Activated CD4-positive, alpha-beta T cell treated with anti-CD3 and anti-CD28 coated beads for 36 hours (primary cell): ENCODE measurements at regions not wholly inside any gene's neighbourhood (a gene's known extent, or its start where the extent isn't known, plus 50 kb on each side); places are given as distances from the start of the nearest gene placed in this dataset.
"Not testable (repeated sequence)": the region's sequence is repeated elsewhere in the genome, so short reads cannot be mapped to it uniquely, and the experiment has no call there.

Experiments used
- ATAC-seq: fragments of 200-7000 bp; cut with Tn5 transposase; one replicate; pipeline ENCODE4 v1.10.0; 2021; ENCODE audit warnings: mild to moderate bottlenecking, moderate library complexity
- CTCF ChIA-PET: fragments of 350-600 bp; sonication (Branson Sonifier 250); formaldehyde crosslinking; loops from one replicate; lab custom pipeline; 2021; ENCODE audit warnings: antibody characterized with exemption; lab: Charles Lee
- POLR2A ChIA-PET: fragments of 350-600 bp; sonication (Branson Sonifier 250); formaldehyde crosslinking; loops from one replicate; lab custom pipeline; 2021; ENCODE audit warnings: antibody characterized with exemption, inconsistent platforms; lab: Charles Lee
- DNase-seq: peaks from one replicate; pipeline ENCODE4 v3.0.0-alpha.2; 2020
- H3K27ac Mint-ChIP-seq: one replicate; pipeline ENCODE4 v1.8.0; 2021; ENCODE audit warnings: mixed read lengths
- H3K27me3 Mint-ChIP-seq: one replicate; pipeline ENCODE4 v1.8.0; 2021; ENCODE audit warnings: mixed read lengths
- H3K36me3 Mint-ChIP-seq: one replicate; pipeline ENCODE4 v1.8.0; 2021; ENCODE audit warnings: low read depth, mixed read lengths
- H3K4me1 Mint-ChIP-seq: one replicate; pipeline ENCODE4 v1.8.0; 2021; ENCODE audit warnings: mixed read lengths
- H3K4me3 Mint-ChIP-seq: one replicate; pipeline ENCODE4 v1.8.0; 2021; ENCODE audit warnings: mild to moderate bottlenecking, moderate library complexity, mixed read lengths
- H3K9me3 Mint-ChIP-seq: one replicate; pipeline ENCODE4 v1.8.0; 2021; ENCODE audit warnings: low read depth, mixed read lengths
- intact Hi-C, 2 experiments: fragments of 100-400 bp; cut with DNase I in 1 of 2; cut with micrococcal nuclease in 1 of 2; formaldehyde crosslinking; loops; one replicate each; pipeline versions ENCODE4 v1.14.2 to v1.15.1; 2022 to 2024; cut with DNase I, micrococcal nuclease

DNA sequence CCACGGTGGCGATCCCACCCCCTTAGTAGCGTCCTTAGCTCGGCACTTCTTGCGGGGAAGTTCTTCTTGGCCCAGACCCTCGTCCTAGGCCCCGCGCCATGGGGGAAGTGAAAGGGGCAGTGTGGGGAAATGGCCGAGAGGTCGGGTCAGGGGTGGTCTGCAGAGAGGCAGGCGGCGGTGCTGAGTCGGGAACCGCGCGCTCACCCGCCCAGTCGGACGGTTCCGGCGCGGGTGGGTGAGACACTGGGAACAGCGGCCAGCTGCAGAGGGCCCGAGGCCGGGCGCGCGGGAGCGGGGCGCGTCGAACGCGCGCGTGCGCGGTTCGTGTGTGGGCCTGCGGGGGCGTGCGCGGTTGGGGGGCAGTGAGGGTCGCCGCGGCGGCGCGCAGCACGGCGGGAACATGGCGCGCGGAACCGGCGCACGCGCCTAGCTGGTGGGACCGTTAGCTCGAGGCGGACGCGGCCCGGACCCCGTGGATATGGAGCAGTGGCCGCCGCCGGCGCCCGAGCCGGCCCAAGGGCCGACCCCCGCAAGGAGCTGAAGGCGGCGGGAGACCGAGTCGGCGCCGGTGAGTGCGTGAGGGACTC is 246.9 kb downstream of the GOLGA6L6 start:
- Mint-ChIP-seq H3K9me3 (peaks cover 3% of the 10 kb centered on the region), H3K27ac (no peak overlapping the region), H3K4me1 (no peaks in the 10 kb centered on the region), H3K4me3 (no peak overlapping the region), H3K27me3 (no peaks in the 10 kb centered on the region), H3K36me3 (no peaks in the 10 kb centered on the region)
- ATAC-seq, result no peak
- CTCF ChIA-PET, result no interaction called here
- POLR2A ChIA-PET, result no interaction called here
- intact Hi-C loops, result loop anchor here in 1 of 2 experiments (5.0 kb wide), 2 partner anchors 32 to 108 kb away; no protein-coding TSS in a partner anchor
- DNase-seq, result no peak

DNA sequence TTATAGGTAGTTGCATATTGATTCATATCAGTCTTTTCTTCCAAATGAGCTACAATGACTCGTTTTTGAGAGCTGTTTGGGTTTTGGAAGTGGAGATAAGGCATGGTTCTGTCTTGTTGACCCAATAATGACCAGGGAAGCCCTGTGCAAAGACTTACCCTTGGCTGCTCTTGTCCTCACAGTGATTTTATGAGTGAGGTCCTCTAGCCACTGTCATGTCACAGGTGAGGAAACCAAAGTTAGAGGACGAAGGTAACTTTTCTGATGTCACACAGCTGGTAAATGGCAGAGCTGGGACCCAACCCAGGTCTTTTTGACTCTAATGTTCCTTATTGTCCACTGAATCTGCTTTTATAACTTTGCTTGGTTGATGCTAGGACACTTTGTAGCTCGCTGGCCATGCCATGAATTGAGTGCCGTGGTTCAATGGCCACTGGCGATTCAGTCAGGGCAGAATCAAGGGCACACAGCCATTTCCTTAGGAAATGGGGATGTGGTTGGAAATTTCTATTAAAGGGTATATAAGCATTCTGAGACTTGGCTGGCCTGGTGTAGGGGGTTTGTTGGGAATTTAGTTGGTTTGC is 249.1 kb downstream of the GOLGA6L6 start:
- H3K36me3 Mint-ChIP-seq, ATAC-seq, H3K27ac Mint-ChIP-seq, H3K27me3 Mint-ChIP-seq, intact Hi-C loops, CTCF ChIA-PET, POLR2A ChIA-PET, DNase-seq, H3K9me3 Mint-ChIP-seq, H3K4me1 Mint-ChIP-seq, H3K4me3 Mint-ChIP-seq: not testable (repeated sequence)

DNA sequence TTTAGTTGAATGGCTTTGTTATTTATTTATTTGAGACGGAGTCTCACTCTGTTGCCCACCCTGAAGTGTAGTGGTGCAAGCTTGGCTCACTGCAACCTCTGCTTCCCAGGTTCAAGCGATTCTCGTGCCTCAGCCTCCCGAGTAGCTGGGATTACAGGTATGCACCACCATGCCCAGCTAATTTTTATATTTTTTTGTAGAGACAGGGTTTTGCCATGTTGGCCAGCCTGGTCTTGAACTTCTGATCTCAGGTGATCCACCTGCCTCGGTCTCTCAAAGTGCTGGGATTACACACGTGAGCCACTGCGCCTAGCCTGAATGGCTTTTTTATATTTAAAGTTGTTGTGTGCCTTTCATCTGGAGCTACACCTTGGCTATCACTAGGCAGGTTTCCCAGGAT is 250.0 kb downstream of the GOLGA6L6 start:
- H3K27ac Mint-ChIP-seq, H3K4me3 Mint-ChIP-seq, POLR2A ChIA-PET, ATAC-seq, H3K27me3 Mint-ChIP-seq, CTCF ChIA-PET, H3K9me3 Mint-ChIP-seq, H3K36me3 Mint-ChIP-seq, intact Hi-C loops, H3K4me1 Mint-ChIP-seq, DNase-seq: not testable (repeated sequence)

DNA sequence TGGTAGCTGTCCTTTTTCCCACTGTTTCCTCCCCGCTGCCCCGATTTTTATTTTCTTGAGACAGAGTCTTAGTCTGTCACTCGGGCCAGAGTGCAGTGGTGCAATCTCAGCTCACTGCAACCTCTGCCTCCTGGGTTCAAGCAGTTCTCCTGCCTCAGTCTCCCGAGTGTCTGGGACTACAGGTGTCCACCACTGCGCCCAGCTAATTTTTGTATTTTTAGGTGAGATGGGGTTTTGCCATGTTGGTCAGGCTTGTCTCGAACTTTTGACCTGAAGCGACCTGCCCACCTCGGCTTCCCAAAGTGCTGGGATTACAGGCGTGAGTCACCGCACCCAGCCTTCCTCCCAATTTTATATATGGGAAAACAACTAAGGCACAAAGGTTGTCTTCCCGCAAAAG is 251.0 kb downstream of the GOLGA6L6 start:
- DNase-seq, H3K27me3 Mint-ChIP-seq, H3K36me3 Mint-ChIP-seq, H3K27ac Mint-ChIP-seq, POLR2A ChIA-PET, CTCF ChIA-PET, intact Hi-C loops, H3K4me3 Mint-ChIP-seq, ATAC-seq, H3K4me1 Mint-ChIP-seq, H3K9me3 Mint-ChIP-seq: not testable (repeated sequence)

DNA sequence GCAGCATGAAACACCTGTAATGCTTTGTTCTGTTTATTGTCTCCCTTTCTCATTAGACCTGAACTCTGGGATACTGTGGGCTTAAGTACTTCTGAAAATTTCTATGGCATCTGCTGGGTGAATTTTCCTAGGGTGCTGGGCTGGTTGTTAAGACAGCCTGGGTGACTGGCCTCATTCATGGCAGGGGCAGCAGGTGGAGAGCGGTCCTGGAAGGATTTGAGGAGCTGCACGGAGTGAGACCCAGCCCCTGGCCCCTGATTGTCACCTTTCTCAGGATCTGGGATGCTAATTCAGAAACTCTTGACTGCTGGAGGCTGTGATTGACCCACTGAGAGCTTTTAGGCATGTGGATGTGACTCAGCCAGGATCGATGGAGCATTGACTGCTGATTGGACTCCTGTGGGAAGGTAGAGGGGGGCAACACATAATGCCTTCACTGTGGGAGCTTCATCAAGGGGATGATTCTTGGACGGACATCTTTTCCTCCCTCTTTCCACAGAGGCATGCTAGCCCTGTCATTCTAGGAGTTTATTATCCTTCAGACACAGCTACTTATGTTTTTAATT is 252.0 kb downstream of the GOLGA6L6 start:
- H3K4me1 Mint-ChIP-seq, POLR2A ChIA-PET, H3K4me3 Mint-ChIP-seq, H3K27me3 Mint-ChIP-seq, H3K9me3 Mint-ChIP-seq, ATAC-seq, H3K36me3 Mint-ChIP-seq, H3K27ac Mint-ChIP-seq, CTCF ChIA-PET, DNase-seq: not testable (repeated sequence)
- intact Hi-C loops, result loop anchor here in 1 of 2 experiments (1.0 kb wide), 1 partner anchor 8 kb away; no protein-coding TSS in a partner anchor

DNA sequence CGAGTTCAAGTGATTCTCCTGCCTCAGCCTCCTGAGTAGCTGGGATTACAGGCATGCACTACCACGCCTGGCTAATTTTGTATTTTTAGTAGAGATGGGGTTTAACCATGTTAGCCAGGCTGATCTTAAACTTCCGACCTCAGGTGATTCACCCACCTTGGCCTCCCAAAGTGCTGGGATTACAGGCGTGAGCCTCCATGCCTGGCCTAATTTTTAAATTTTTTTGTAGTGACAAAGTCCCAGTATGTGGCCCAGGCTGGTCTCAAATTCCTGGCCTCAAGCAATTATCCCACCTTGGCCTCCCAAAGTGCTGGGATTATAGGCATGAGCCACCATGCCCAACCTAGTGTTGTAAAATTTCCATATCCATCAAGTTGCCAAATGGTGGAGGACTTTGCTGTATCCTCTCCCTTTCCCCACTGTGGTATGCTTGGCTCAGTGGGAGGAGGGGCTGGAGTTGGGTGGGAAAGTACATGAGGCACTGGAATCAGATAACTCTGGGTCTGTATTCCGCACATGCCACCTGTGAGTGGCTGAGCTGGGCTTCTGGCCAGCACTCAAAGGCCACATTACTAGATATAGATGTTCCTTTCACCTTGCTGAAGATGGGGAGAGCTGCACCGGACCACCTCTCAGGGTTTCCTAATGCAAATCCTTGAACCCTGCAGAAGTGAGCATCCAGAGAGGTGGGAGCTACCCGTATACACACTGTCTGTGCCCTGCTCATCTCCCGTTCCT is 252.6 kb downstream of the GOLGA6L6 start:
- ATAC-seq, H3K4me1 Mint-ChIP-seq, H3K36me3 Mint-ChIP-seq, H3K4me3 Mint-ChIP-seq, H3K9me3 Mint-ChIP-seq, DNase-seq, CTCF ChIA-PET, H3K27ac Mint-ChIP-seq, H3K27me3 Mint-ChIP-seq, POLR2A ChIA-PET: not testable (repeated sequence)
- intact Hi-C loops, result loop anchor here in 1 of 2 experiments (1.0 kb wide), 1 partner anchor 8 kb away; no protein-coding TSS in a partner anchor

DNA sequence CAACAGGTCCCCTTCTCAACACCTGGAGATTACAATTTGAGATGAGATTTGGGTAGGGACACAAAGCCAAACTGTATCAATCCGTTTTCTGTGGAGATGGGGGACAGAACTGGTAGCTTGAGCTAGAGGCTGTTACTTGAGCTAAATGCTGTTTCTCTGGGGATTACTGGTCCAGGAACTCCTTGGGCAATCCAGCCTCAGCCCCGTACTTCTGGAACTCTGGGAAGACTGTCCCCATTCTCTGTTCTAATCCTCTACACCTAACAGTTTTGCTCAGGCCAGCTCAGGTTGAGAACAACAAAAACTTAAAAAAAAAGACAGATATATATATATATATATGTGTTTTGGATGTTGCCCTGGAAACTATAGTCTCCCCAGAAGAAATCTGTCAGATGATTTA is 255.0 kb downstream of the GOLGA6L6 start:
- not testable (repeated sequence) for H3K9me3 Mint-ChIP-seq, ATAC-seq

GRCh38 chr15:20285696-20286300 is 255.8 kb downstream of the GOLGA6L6 start:
- H3K27ac Mint-ChIP-seq, POLR2A ChIA-PET, H3K9me3 Mint-ChIP-seq, H3K27me3 Mint-ChIP-seq, H3K4me3 Mint-ChIP-seq, intact Hi-C loops, ATAC-seq, H3K4me1 Mint-ChIP-seq, CTCF ChIA-PET, H3K36me3 Mint-ChIP-seq, DNase-seq: not testable (repeated sequence)

More for the DNA sequence above, 255.0 kb downstream of the GOLGA6L6 start:
- H3K27ac Mint-ChIP-seq, CTCF ChIA-PET, H3K4me3 Mint-ChIP-seq, intact Hi-C loops, H3K4me1 Mint-ChIP-seq, POLR2A ChIA-PET, DNase-seq, H3K27me3 Mint-ChIP-seq, H3K36me3 Mint-ChIP-seq: not testable (repeated sequence)

DNA sequence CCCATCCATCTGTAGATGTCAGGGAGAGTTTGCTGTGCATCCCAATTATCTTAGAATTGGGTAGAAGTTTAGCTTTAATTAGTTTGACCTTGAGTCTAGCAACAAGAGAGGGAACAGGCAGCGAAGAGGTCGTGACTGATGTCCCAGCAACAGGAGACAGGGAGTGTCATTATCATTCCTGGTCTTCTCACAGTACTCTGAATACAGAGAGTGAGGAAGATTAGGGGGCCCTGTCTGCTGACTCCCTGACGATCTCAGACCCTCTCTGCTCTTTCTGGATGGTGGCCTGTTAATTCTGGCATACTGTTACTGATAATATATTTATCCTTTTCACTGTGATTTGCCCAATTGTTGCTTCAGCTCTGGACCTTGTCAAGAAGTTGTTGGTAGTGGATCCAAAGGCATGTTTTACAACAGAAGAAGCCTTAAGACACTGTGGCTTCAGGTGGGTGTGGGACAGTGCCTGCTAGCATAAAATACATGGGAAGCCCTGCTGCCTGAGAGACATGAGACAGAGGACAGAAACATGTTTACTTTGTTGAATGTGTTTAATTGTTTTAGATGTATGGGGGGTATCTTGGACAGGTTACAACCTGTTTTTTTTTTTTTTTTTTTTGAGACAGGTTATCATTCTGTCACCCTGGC is 256.6 kb downstream of the GOLGA6L6 start:
- POLR2A ChIA-PET, H3K27me3 Mint-ChIP-seq, H3K4me1 Mint-ChIP-seq, H3K4me3 Mint-ChIP-seq, ATAC-seq, H3K27ac Mint-ChIP-seq, H3K9me3 Mint-ChIP-seq, DNase-seq, H3K36me3 Mint-ChIP-seq, CTCF ChIA-PET: not testable (repeated sequence)
- intact Hi-C loops, result loop anchor here in 1 of 2 experiments (5.0 kb wide), 1 partner anchor 127 kb away; no protein-coding TSS in a partner anchor

DNA sequence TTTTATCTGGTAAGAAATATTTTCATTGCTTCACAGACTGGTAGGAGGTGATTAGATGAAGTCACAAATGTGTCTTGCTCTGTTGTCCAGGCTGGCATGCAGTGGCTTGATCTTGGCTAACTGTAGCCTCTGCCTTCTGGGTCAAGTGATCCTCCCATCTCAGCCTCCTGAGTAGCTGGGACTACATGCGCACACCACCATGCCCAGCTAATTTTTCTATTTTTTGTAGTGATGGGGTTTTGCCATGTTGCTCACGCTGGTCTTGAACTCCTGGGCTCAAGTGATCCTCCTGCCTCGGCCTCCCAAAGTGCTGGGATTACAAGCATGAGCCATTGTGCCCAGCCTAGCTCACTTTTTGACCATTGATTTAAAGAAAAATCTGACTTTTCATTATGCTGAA is 257.9 kb downstream of the GOLGA6L6 start:
- H3K4me1 Mint-ChIP-seq, DNase-seq, H3K36me3 Mint-ChIP-seq, H3K9me3 Mint-ChIP-seq, POLR2A ChIA-PET, H3K4me3 Mint-ChIP-seq, CTCF ChIA-PET, ATAC-seq, H3K27ac Mint-ChIP-seq, H3K27me3 Mint-ChIP-seq: not testable (repeated sequence)
- intact Hi-C loops, result loop anchor here in 1 of 2 experiments (5.0 kb wide), 1 partner anchor 129 kb away; no protein-coding TSS in a partner anchor

GRCh38 chr15:20282491-20282943 is 259.1 kb downstream of the GOLGA6L6 start:
- H3K36me3 Mint-ChIP-seq, DNase-seq: not testable (repeated sequence)

More at GRCh38 chr15:20282491-20282943, 259.1 kb downstream of the GOLGA6L6 start:
- ATAC-seq, H3K4me3 Mint-ChIP-seq, CTCF ChIA-PET, POLR2A ChIA-PET, H3K27me3 Mint-ChIP-seq, H3K27ac Mint-ChIP-seq, H3K9me3 Mint-ChIP-seq, H3K4me1 Mint-ChIP-seq: not testable (repeated sequence)
- intact Hi-C loops, result loop anchor here in 1 of 2 experiments (5.0 kb wide), 1 partner anchor 130 kb away; no protein-coding TSS in a partner anchor
